Stomach (tissue), 8 donors: ENCODE measurements at regions not wholly inside any gene's neighbourhood (a gene's known extent, or its start where the extent isn't known, plus 50 kb on each side); places are given as distances from the start of the nearest gene placed in this dataset.

Experiments
- DNase-seq, 2 donors: peaks; one replicate each; pipeline versions ENCODE4 v3.0.0 to v3.0.0-alpha.2; 2013 to 2019
- H3K27ac ChIP-seq, 5 donors: fragments of 200-600 bp in 4 of 5; sonication (generic) in 4 of 5; one replicate each; pipeline ENCODE4 v1.5.1; 2013 to 2019; ENCODE audit warnings: mild to moderate bottlenecking in 1 of 5, moderate library complexity in 1 of 5
- H3K27me3 ChIP-seq, 3 donors: fragments of 200-600 bp; sonication (generic); one replicate each; pipeline ENCODE4 v1.5.1; 2017 to 2019; ENCODE audit warnings: mixed run types in 1 of 3
- H3K36me3 ChIP-seq, 4 donors: fragments of 200-600 bp; sonication (generic); 1 replicate in 3 of 4; 2 replicates in 1 of 4; pipeline ENCODE4 v1.5.1; 2016 to 2019
- H3K4me1 ChIP-seq, 4 donors: fragments of 200-600 bp; sonication (generic); one replicate each; pipeline ENCODE4 v1.5.1; 2016 to 2019
- H3K4me3 ChIP-seq, 4 donors: fragments of 200-600 bp; sonication (generic) in 3 of 4; one replicate each; pipeline ENCODE4 v1.5.1; 2016 to 2019; ENCODE audit warnings: mild to moderate bottlenecking in 1 of 4
- H3K9me3 ChIP-seq, 4 donors: fragments of 200-600 bp; sonication (generic); one replicate each; pipeline ENCODE4 v1.5.1; 2016 to 2019
- EP300 ChIP-seq: sonication (generic); formaldehyde crosslinking; IDR thresholded peaks from one replicate; pipeline ENCODE4 v1.6.1; 2017; ENCODE audit warnings: antibody characterized with exemption
- POLR2A ChIP-seq, 4 donors: fragments of 450-650 bp; IDR thresholded peaks; one replicate each; pipeline ENCODE4 v1.6.1; 2016; ENCODE audit warnings: antibody characterized with exemption in 4 of 4, control low read depth in 2 of 4, mild to moderate bottlenecking in 1 of 4, moderate library complexity in 1 of 4
- POLR2AphosphoS5 ChIP-seq, 3 donors: sonication (generic); formaldehyde crosslinking; IDR thresholded peaks; one replicate each; pipeline ENCODE4 v1.6.1; 2016; ENCODE audit warnings: antibody characterized with exemption in 3 of 3
- WGBS, 5 donors: extraction: QIAGEN DNeasy Blood & Tissue Kit in 3 of 5; methylation state at CpG; one replicate each; pipeline versions ENCODE4 v1.1.5 to v1.1.7; 2013 to 2018; 5-methylcytosine and 5-hydroxymethylcytosine counted together
- intact Hi-C: fragments of 100-400 bp; cut with DNase I; formaldehyde crosslinking; loops from one replicate; pipeline ENCODE4 v1.15.1; 2023; ENCODE audit warnings: low total_unique reads
- TF ChIP-seq, protein P1 (sequence below), 7 experiments: fragments of 450-650 bp in 4 of 7; fragments of 200-600 bp in 3 of 7; sonication (generic) in 3 of 7; IDR thresholded peaks; one replicate each; pipeline ENCODE4 v1.5.1; 2016 to 2019; ENCODE audit warnings: antibody characterized with exemption in 7 of 7, control low read depth in 2 of 7, mild to moderate bottlenecking in 1 of 7
- donor health status: healthy with polysubstance abuse.
- donor health status: Bipolar disorder and iron deficiency.
- donor health status: healthy.

DNA sequence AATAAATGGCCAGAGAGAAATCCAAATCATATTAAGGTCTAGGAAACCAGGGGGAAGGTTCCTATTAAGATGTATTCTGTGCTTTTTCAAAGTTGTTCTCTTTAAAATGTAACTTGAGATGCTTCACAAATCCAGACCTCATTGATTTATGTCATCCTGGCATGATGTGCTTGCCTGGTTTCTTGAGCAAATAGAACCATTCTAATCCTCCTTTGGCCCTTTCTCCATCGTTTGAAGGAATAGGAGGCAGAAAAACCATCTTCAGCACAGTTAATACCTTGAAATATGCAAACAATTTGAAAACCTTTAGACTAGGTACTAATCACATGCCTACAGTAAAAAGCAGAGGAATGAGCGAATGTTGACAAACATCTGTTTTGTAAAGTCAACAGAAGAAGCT is 202.2 kb upstream of the CXorf66 start:
- peaks cover 0 to 13% (median 3%) of the 10 kb centered on the region in 4 donors for H3K9me3 ChIP-seq
- H3K27me3 ChIP-seq = no peaks in the 10 kb centered on the region
- TF ChIP-seq, protein P1, sequence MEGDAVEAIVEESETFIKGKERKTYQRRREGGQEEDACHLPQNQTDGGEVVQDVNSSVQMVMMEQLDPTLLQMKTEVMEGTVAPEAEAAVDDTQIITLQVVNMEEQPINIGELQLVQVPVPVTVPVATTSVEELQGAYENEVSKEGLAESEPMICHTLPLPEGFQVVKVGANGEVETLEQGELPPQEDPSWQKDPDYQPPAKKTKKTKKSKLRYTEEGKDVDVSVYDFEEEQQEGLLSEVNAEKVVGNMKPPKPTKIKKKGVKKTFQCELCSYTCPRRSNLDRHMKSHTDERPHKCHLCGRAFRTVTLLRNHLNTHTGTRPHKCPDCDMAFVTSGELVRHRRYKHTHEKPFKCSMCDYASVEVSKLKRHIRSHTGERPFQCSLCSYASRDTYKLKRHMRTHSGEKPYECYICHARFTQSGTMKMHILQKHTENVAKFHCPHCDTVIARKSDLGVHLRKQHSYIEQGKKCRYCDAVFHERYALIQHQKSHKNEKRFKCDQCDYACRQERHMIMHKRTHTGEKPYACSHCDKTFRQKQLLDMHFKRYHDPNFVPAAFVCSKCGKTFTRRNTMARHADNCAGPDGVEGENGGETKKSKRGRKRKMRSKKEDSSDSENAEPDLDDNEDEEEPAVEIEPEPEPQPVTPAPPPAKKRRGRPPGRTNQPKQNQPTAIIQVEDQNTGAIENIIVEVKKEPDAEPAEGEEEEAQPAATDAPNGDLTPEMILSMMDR (IDR thresholded peaks at IDR 0.05) = no peak
- TF ChIP-seq EP300 = no peak
- TF ChIP-seq POLR2A (IDR thresholded peaks at IDR 0.05) = no peak
- no peak for TF ChIP-seq POLR2AphosphoS5 (IDR thresholded peaks at IDR 0.05)
- H3K4me3 ChIP-seq = no peak overlapping the region
- no peaks in the 10 kb centered on the region for H3K36me3 ChIP-seq
- WGBS, 5 donors = 43 to 67% (median 46%) methylated on average over 2 of the region's 2 CpGs
- DNase-seq = no peak
- H3K27ac ChIP-seq = no peak overlapping the region
- intact Hi-C loops = no loop called here
- H3K4me1 ChIP-seq = no peaks in the 10 kb centered on the region

DNA sequence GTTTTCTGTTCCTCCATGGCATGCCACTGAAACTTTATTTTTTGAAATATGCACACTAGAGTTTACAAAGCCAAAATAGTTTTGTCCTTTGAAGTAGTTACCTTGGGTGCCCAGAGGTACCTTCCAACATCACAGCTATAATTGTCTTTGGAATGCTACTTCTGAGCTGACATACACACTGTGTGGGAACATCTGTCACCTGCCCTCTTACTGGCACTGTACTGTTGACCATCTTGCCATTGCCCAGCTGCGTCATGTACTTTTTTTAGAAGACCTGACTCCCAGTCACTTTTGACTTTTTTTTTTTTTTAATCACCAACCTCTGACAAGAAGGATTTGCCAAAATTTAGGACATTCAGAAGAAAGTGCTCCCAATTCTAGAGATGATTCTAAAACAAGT is 200.5 kb upstream of the CXorf66 start:
- H3K4me3 ChIP-seq = no peak overlapping the region
- 72 to 100% (median 81%) methylated on average over 1 of the region's 1 CpG for WGBS, 5 donors

DNA sequence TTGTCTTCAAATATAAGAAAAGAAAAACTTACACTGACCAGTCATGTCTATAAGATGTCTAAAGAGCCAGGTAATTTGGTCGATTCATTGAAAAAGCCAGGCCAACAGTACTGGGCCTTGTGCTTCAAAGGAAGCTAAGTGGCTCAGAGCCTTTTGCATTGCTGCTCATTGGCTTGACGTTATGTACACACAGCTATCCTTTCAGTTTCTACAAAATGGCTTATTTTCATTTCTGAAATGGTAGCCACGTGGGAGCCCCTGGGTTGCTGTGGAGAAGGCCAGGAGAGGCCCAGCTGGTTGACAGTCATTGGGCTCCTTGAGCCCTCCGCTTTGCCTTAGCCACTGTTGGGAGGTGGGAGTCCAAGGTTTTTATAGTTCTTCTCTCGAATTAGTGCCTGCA is 199.1 kb upstream of the CXorf66 start:
- DNase-seq = no peak
- Histone ChIP-seq H3K27ac (no peak overlapping the region), H3K4me1 (no peaks in the 10 kb centered on the region), H3K4me3 (no peak overlapping the region), H3K9me3 (no peaks in the 10 kb centered on the region), H3K27me3 (no peaks in the 10 kb centered on the region), H3K36me3 (no peaks in the 10 kb centered on the region)
- WGBS, 5 donors = 44 to 64% (median 51%) methylated on average over 3 to 5 of the region's 5 CpGs
- TF ChIP-seq, protein P1 (IDR thresholded peaks at IDR 0.05) = no peak
- TF ChIP-seq POLR2AphosphoS5 (IDR thresholded peaks at IDR 0.05) (no peak), EP300 (no peak), POLR2A (IDR thresholded peaks at IDR 0.05) (no peak)
- intact Hi-C loops = no loop called here

More for the DNA sequence above, 200.5 kb upstream of the CXorf66 start:
- TF ChIP-seq EP300 (no peak), POLR2A (IDR thresholded peaks at IDR 0.05) (no peak), POLR2AphosphoS5 (IDR thresholded peaks at IDR 0.05) (no peak)
- TF ChIP-seq, protein P1 (IDR thresholded peaks at IDR 0.05) = no peak
- Histone ChIP-seq H3K27ac (no peak overlapping the region), H3K9me3 (no peaks in the 10 kb centered on the region), H3K4me1 (no peaks in the 10 kb centered on the region), H3K36me3 (no peaks in the 10 kb centered on the region), H3K27me3 (no peaks in the 10 kb centered on the region)
- no peak for DNase-seq
- intact Hi-C loops = no loop called here

DNA sequence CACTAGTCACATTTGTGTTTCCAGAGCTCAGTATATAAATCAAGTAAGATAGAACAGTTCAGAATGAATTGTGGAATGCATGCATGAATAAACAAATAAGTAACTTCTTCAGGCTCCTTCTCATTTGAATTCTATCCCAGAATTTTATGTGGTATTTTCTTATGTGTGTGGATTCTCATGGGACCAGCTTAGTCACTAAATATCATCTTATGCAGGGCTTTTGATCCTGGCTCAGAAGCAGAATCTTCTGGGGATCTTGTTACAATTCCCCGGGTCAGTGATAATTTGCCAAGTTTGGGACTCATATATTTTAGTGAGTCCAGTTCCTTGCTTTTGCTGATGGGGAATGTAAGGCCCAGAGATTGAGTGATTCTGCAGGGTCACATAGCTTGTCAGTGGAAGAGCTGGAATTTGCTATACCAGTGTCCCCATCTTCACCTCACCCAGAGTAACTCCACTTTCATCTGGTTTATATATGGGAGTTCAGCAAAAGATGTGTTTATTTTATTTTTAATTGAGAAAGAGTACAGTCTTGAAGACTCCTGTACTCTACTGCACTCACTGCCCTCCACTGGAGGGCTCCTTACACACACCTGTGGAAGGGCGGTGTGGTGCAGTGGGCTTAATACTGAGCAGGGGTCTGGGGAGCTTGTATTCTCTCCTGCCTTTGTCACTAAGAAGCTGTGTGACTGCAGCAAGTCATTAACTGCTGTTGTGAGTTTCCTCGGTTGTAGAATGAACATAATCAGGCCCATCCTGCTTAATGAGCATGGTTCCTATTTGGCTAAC is 198.2 kb upstream of the CXorf66 start:
- intact Hi-C loops = no loop called here
- no peaks in the 10 kb centered on the region for H3K27me3 ChIP-seq
- H3K9me3 ChIP-seq = no peaks in the 10 kb centered on the region
- DNase-seq = peak in 1 of 2 donors; percentile 3
- no peak overlapping the region for H3K4me3 ChIP-seq
- H3K4me1 ChIP-seq = no peaks in the 10 kb centered on the region
- TF ChIP-seq, protein P1 (IDR thresholded peaks at IDR 0.05) = no peak
- TF ChIP-seq POLR2AphosphoS5 (IDR thresholded peaks at IDR 0.05) (no peak), EP300 (no peak), POLR2A (IDR thresholded peaks at IDR 0.05) (no peak)
- WGBS, 5 donors = 59 to 83% (median 81%) methylated on average over 3 of the region's 3 CpGs
- no peaks in the 10 kb centered on the region for H3K36me3 ChIP-seq
- no peak overlapping the region for H3K27ac ChIP-seq
